K562 (cell line): ENCODE measurements at regions not wholly inside any gene's neighbourhood (a gene's known extent, or its start where the extent isn't known, plus 50 kb on each side); places are given as distances from the start of the nearest gene placed in this dataset.

Experiments used
- ATAC-seq: fragments of 200-7000 bp; cut with Tn5 transposase; 3 replicates; pipeline ENCODE4 v1.9.1; 2020; ENCODE audit warnings: moderate library complexity
- BruUV-seq: library from RNA; stranded (reverse); fragments of 400-500 nt; replicated peaks from 2 replicates; lab custom pipeline; 2021; lab: Mats Ljungman, UMichigan
- CTCF ChIA-PET: fragments of 300-600 bp; formaldehyde crosslinking; extraction: SDS; loops from one replicate; lab custom pipeline; 2021; ENCODE audit warnings: low intra/inter-chr PET ratio; lab: Yijun Ruan, JAX
- POLR2A ChIA-PET: fragments of 300-600, 350-650 bp; sonication (Branson Sonifier 250); formaldehyde crosslinking; extraction: SDS; loops from one replicate; lab custom pipeline; 2021; ENCODE audit warnings: antibody characterized with exemption, inconsistent platforms; lab: Yijun Ruan, JAX
- DNase-seq, 4 experiments: peaks; one replicate each; pipeline versions ENCODE4 v3.0.0 to v3.0.0-alpha.2; 2011 to 2018; ENCODE audit warnings: low spot score in 3 of 4, mixed read lengths in 3 of 4; ENCODE audit errors: extremely low read depth in 1 of 4
- FAIRE-seq: peaks from 2 replicates; lab custom pipeline; 2011; peaks lifted over from hg19 to GRCh38; lab: Jason Lieb, UNC
- H2AFZ ChIP-seq: 2 replicates; pipeline ENCODE4 v1.6.0; 2011; ENCODE audit warnings: low read depth, low read length, control low read depth, inconsistent platforms
- H3K27ac ChIP-seq: fragments of 200-600 bp; 3 replicates; pipeline ENCODE4 v1.8.0; 2011; ENCODE audit warnings: low read depth, mild to moderate bottlenecking, control low read depth, inconsistent platforms, low read length, moderate library complexity, mixed read lengths; ENCODE audit errors: extremely low read depth
- H3K27me3 ChIP-seq, 2 experiments: fragments of 300-600 bp in 1 of 2; 2 replicates in 1 of 2; 3 replicates in 1 of 2; pipeline versions ENCODE4 v1.6.0 to v1.8.0; 2011; ENCODE audit warnings: inconsistent platforms in 2 of 2, low read length in 2 of 2, mild to moderate bottlenecking in 1 of 2, mixed read lengths in 1 of 2, moderate library complexity in 1 of 2; ENCODE audit not compliant: control insufficient read depth in 2 of 2, insufficient read depth in 2 of 2
- H3K36me3 ChIP-seq: fragments of 300-600 bp; 3 replicates; pipeline ENCODE4 v1.8.0; 2011; ENCODE audit warnings: mild to moderate bottlenecking, low read length, inconsistent platforms; ENCODE audit not compliant: control insufficient read depth, insufficient read depth
- H3K4me1 ChIP-seq, 2 experiments: fragments of 200-600 bp in 1 of 2; replicated peaks in 1 of 2; 2 replicates in 1 of 2; 3 replicates in 1 of 2; pipeline versions ENCODE4 v1.5.1 to v1.8.0; 2011; ENCODE audit warnings: inconsistent platforms in 2 of 2, low read length in 2 of 2, mild to moderate bottlenecking in 1 of 2, mixed read lengths in 1 of 2, moderate library complexity in 1 of 2; ENCODE audit not compliant: control insufficient read depth in 2 of 2, insufficient read depth in 2 of 2
- H3K4me2 ChIP-seq: 2 replicates; pipeline ENCODE4 v1.6.1; 2011; ENCODE audit warnings: low read length, control low read depth, inconsistent platforms, mixed read lengths; ENCODE audit not compliant: insufficient read depth
- H3K4me3 ChIP-seq: fragments of 200-600 bp; sonication (generic), shearing (Covaris generic); 2 replicates; pipeline ENCODE4 v1.5.1; 2016; ENCODE audit warnings: control low read depth, inconsistent platforms
- H3K79me2 ChIP-seq: fragments of 200-600 bp; 3 replicates; pipeline ENCODE4 v1.8.0; 2011; ENCODE audit warnings: low read length, inconsistent platforms; ENCODE audit not compliant: control insufficient read depth, insufficient read depth
- H3K9ac ChIP-seq, 2 experiments: 2 replicates each; pipeline versions ENCODE4 v1.6.0 to v1.6.1; 2011; ENCODE audit warnings: low read depth in 2 of 2, low read length in 2 of 2, control low read depth in 1 of 2, inconsistent platforms in 1 of 2, mild to moderate bottlenecking in 1 of 2, mixed read lengths in 1 of 2; ENCODE audit not compliant: insufficient read depth in 1 of 2
- H3K9me1 ChIP-seq: one replicate; pipeline ENCODE4 v1.6.0; 2011; ENCODE audit warnings: inconsistent platforms, mild to moderate bottlenecking, low read length, moderate library complexity; ENCODE audit not compliant: control insufficient read depth, insufficient read depth
- H3K9me3 ChIP-seq: replicated peaks from 2 replicates; pipeline ENCODE4 v1.5.1; 2011; ENCODE audit warnings: low read depth, low read length, inconsistent platforms; ENCODE audit not compliant: control insufficient read depth, insufficient read depth
- H4K20me1 ChIP-seq: replicated peaks from 2 replicates; pipeline ENCODE4 v1.6.1; 2011; ENCODE audit warnings: low read length, inconsistent platforms, mixed read lengths; ENCODE audit not compliant: control insufficient read depth, insufficient read depth
- CBFA2T3 ChIP-seq: fragments of 450-650 bp; IDR thresholded peaks from 2 replicates; pipeline ENCODE4 v1.6.1; 2017
- GABPA ChIP-seq: fragments of 200-800 bp; sonication (Bioruptor generic); conservative IDR thresholded peaks from 2 replicates; pipeline ENCODE4 v1.6.1; 2016; ENCODE audit warnings: low read depth, missing genetic modification characterization, missing compliant biosample characterization
- NBN ChIP-seq: fragments of 450-650 bp; IDR thresholded peaks from 2 replicates; pipeline ENCODE4 v1.6.1; 2016; ENCODE audit warnings: low read depth, mild to moderate bottlenecking
- STAG1 ChIP-seq: sonication (generic); formaldehyde crosslinking; IDR thresholded peaks from 2 replicates; pipeline ENCODE4 v1.5.0; 2020; ENCODE audit warnings: missing genetic modification reagents, borderline replicate concordance
- ZNF445 ChIP-seq: fragments of 250-450 bp; sonication (Bioruptor Pico); IDR thresholded peaks from 2 replicates; pipeline ENCODE4 v1.4.0; 2020; ENCODE audit warnings: low read depth, mild to moderate bottlenecking, moderate library complexity
- WGBS: fragments of 100-300 bp; shearing (Covaris generic); methylation state at CpG from one replicate; pipeline ENCODE4 v1.1.6; 2016; ENCODE audit warnings: low coverage, mixed read lengths; ENCODE audit not compliant: insufficient coverage; ENCODE audit errors: missing lambda C conversion rate; 5-methylcytosine and 5-hydroxymethylcytosine counted together
- in situ Hi-C: fragments of 300-500 bp; cut with MboI; formaldehyde crosslinking; loops from 4 replicates; pipeline ENCODE4 v1.15.0; 2018; ENCODE audit warnings: inconsistent platforms, mixed read lengths
- intact Hi-C: fragments of 100-400 bp; cut with micrococcal nuclease; formaldehyde crosslinking; loops from 2 replicates; pipeline ENCODE4 v1.14.2; 2022

GRCh38 chr2:180231015-180231414 lies 223.9 kb upstream of the CWC22 start:
- FAIRE-seq = no peak

GRCh38 chr2:180227461-180227860 lies 220.4 kb upstream of the CWC22 start:
- CTCF ChIA-PET = no interaction called here
- no peak overlapping the region for H3K4me3 ChIP-seq
- DNase-seq (no peak), FAIRE-seq (no peak), ATAC-seq (no peak)
- no peaks in the 10 kb centered on the region for H3K79me2 ChIP-seq
- H3K4me2 ChIP-seq = no peak overlapping the region
- no peaks in the 10 kb centered on the region for H3K9me1 ChIP-seq
- intact Hi-C loops = no loop called here
- H3K4me1 ChIP-seq = no peaks in the 10 kb centered on the region
- H3K9me3 ChIP-seq = peaks cover 3% of the 10 kb centered on the region; the same call in 1 of the 2 replicates
- H3K9ac ChIP-seq = no peak overlapping the region
- in situ Hi-C loops = no loop called here
- H2AFZ ChIP-seq = no peak overlapping the region
- TF ChIP-seq GABPA = no peak
- TF ChIP-seq, all 486 proteins: peak for 0
- POLR2A ChIA-PET = no interaction called here
- no TSS peak for BruUV-seq
- Histone ChIP-seq H3K36me3 (no peaks in the 10 kb centered on the region), H4K20me1 (no peaks in the 10 kb centered on the region), H3K27me3 (no peaks in the 10 kb centered on the region), H3K27ac (no peak overlapping the region)
- 0% methylated on average over 2 of the region's 2 CpGs for WGBS

More at GRCh38 chr2:180231015-180231414, 223.9 kb upstream of the CWC22 start:
- H3K79me2 ChIP-seq = no peaks in the 10 kb centered on the region
- H3K9me3 ChIP-seq = no peaks in the 10 kb centered on the region
- no peak overlapping the region for H2AFZ ChIP-seq
- no peak overlapping the region for H3K27ac ChIP-seq
- H4K20me1 ChIP-seq = no peaks in the 10 kb centered on the region
- CTCF ChIA-PET = no interaction called here
- TF ChIP-seq ZNF445 (CRISPR knock-in tag) = no peak
- no peak for TF ChIP-seq NBN
- TF ChIP-seq STAG1 (CRISPR knock-in tag) = no peak
- peak; percentile 24; the same call in 1 of the 2 replicates for TF ChIP-seq CBFA2T3
- ATAC-seq (no peak), DNase-seq (no peak)
- no peak overlapping the region for H3K9ac ChIP-seq
- POLR2A ChIA-PET = no interaction called here
- H3K36me3 ChIP-seq = no peaks in the 10 kb centered on the region
- BruUV-seq = no TSS peak
- in situ Hi-C loops = no loop called here
- H3K4me3 ChIP-seq = no peak overlapping the region
- WGBS = 0% methylated on average over 1 of the region's 1 CpG
- H3K4me2 ChIP-seq = no peak overlapping the region
- no peaks in the 10 kb centered on the region for H3K27me3 ChIP-seq
- intact Hi-C loops = no loop called here
- H3K9me1 ChIP-seq = no peaks in the 10 kb centered on the region
- H3K4me1 ChIP-seq = no peaks in the 10 kb centered on the region
